GM23338 (cell line): ENCODE measurements at regions not wholly inside any gene's neighbourhood (a gene's known extent, or its start where the extent isn't known, plus 50 kb on each side); places are given as distances from the start of the nearest gene placed in this dataset.
A peak's percentile ranks its signal among the peaks of the same experiment; 100 is the strongest.

ENCODE experiments used
- ATAC-seq: fragments of 200-7000 bp; cut with Tn5 transposase; 3 replicates; pipeline ENCODE4 v1.9.1; 2020
- DNase-seq: peaks from one replicate; pipeline ENCODE4 v3.0.0-alpha.2; 2015; ENCODE audit warnings: low spot score
- H2AFZ ChIP-seq: fragments of 200-600 bp; sonication (generic); 2 replicates; pipeline ENCODE4 v1.8.0; 2016; ENCODE audit warnings: antibody characterized with exemption, mild to moderate bottlenecking, moderate library complexity
- H3F3A ChIP-seq: fragments of 200-600 bp; sonication (generic); replicated peaks from 2 replicates; pipeline ENCODE4 v1.8.0; 2017; ENCODE audit warnings: antibody characterized with exemption, mixed run types, low read depth
- H3K27ac ChIP-seq: fragments of 200-600 bp; sonication (generic); 2 replicates; pipeline ENCODE4 v1.6.1; 2016; ENCODE audit warnings: low read depth
- H3K27me3 ChIP-seq: fragments of 200-600 bp; sonication (generic); 2 replicates; pipeline ENCODE4 v1.8.0; 2016; ENCODE audit warnings: mild to moderate bottlenecking, mixed run types, moderate library complexity; ENCODE audit not compliant: insufficient read depth
- H3K36me3 ChIP-seq: fragments of 200-600 bp; sonication (generic); 2 replicates; pipeline ENCODE4 v1.8.0; 2016; ENCODE audit warnings: mild to moderate bottlenecking; ENCODE audit not compliant: insufficient read depth
- H3K4me1 ChIP-seq: fragments of 200-600 bp; sonication (generic); 2 replicates; pipeline ENCODE4 v1.8.0; 2016; ENCODE audit warnings: mild to moderate bottlenecking, moderate library complexity; ENCODE audit not compliant: insufficient read depth
- H3K4me2 ChIP-seq: fragments of 200-600 bp; sonication (generic); 2 replicates; pipeline ENCODE4 v1.7.1; 2017; ENCODE audit warnings: mixed run types
- H3K4me3 ChIP-seq: fragments of 200-600 bp; sonication (generic); 2 replicates; pipeline ENCODE4 v1.6.1; 2016; ENCODE audit warnings: mixed run types
- H3K79me2 ChIP-seq: fragments of 200-600 bp; sonication (generic); replicated peaks from 2 replicates; pipeline ENCODE4 v1.8.0; 2017; ENCODE audit warnings: mild to moderate bottlenecking; ENCODE audit not compliant: insufficient read depth
- H3K9me2 ChIP-seq: fragments of 200-600 bp; sonication (generic); 2 replicates; pipeline ENCODE4 v1.8.0; 2017; ENCODE audit not compliant: insufficient read depth
- H4K20me1 ChIP-seq: fragments of 200-600 bp; sonication (generic); replicated peaks from 2 replicates; pipeline ENCODE4 v1.8.0; 2017; ENCODE audit warnings: mild to moderate bottlenecking; ENCODE audit not compliant: insufficient read depth
- H3K27ac Mint-ChIP-seq: 2 replicates; pipeline ENCODE4 v1.8.0; 2020; ENCODE audit warnings: inconsistent platforms, mild to moderate bottlenecking, moderate library complexity, mixed read lengths
- H3K27me3 Mint-ChIP-seq: 3 replicates; pipeline ENCODE4 v1.8.0; 2022; ENCODE audit warnings: low read depth, mild to moderate bottlenecking, moderate library complexity, mixed read lengths, inconsistent platforms; ENCODE audit not compliant: insufficient read depth, poor library complexity
- H3K36me3 Mint-ChIP-seq: 3 replicates; pipeline ENCODE4 v1.8.0; 2021; ENCODE audit warnings: low read depth, mild to moderate bottlenecking, inconsistent platforms, moderate library complexity, mixed read lengths
- H3K4me1 Mint-ChIP-seq: 3 replicates; pipeline ENCODE4 v1.8.0; 2020; ENCODE audit warnings: mild to moderate bottlenecking, inconsistent platforms, mixed read lengths
- H3K4me3 Mint-ChIP-seq: 3 replicates; pipeline ENCODE4 v1.8.0; 2021; ENCODE audit warnings: moderate library complexity, mild to moderate bottlenecking, inconsistent platforms, mixed read lengths
- H3K9me3 Mint-ChIP-seq: 3 replicates; pipeline ENCODE4 v1.8.0; 2020; ENCODE audit warnings: moderate library complexity, mild to moderate bottlenecking, inconsistent platforms, mixed read lengths
- CREB1 ChIP-seq: fragments of 250-450 bp; sonication (Bioruptor Pico); IDR thresholded peaks from 2 replicates; pipeline ENCODE4 v1.5.0; 2020; ENCODE audit warnings: low read depth, mild to moderate bottlenecking, moderate library complexity
- EZH2phosphoT487 ChIP-seq: fragments of 200-600 bp; sonication (generic); IDR thresholded peaks from one replicate; pipeline ENCODE4 v1.8.1; 2018; ENCODE audit warnings: antibody characterized with exemption; ENCODE audit not compliant: unreplicated experiment
- NANOG ChIP-seq: IDR thresholded peaks from 2 replicates; pipeline ENCODE4 v1.6.1; 2016; ENCODE audit warnings: antibody characterized with exemption, borderline replicate concordance
- STAT1 ChIP-seq: IDR thresholded peaks from one replicate; pipeline ENCODE4 v1.6.1; 2016; ENCODE audit warnings: antibody characterized with exemption; ENCODE audit not compliant: unreplicated experiment
- ZNF114 ChIP-seq: fragments of 250-450 bp; sonication (Bioruptor Pico); IDR thresholded peaks from 2 replicates; pipeline ENCODE4 v1.5.0; 2020; ENCODE audit warnings: mild to moderate bottlenecking, moderate library complexity
- ZNF331 ChIP-seq: fragments of 250-450 bp; sonication (Bioruptor Pico); IDR thresholded peaks from 2 replicates; pipeline ENCODE4 v1.5.0; 2020; ENCODE audit warnings: low read depth, mild to moderate bottlenecking, moderate library complexity

GRCh38 chr10:112899391-112900065 lies 50.5 kb upstream of the TCF7L2 start:
- Histone ChIP-seq H3K4me3 (peak overlapping the region; percentile 49), H2AFZ (no peak overlapping the region)

More at GRCh38 chr10:112899391-112900065, 50.5 kb upstream of the TCF7L2 start:
- peaks cover 17% of the 10 kb centered on the region for H3K4me1 Mint-ChIP-seq
- peak overlapping the region; percentile 93 for H3K27ac Mint-ChIP-seq
- H3K27me3 Mint-ChIP-seq: peaks cover 8% of the 10 kb centered on the region
- H3K27ac ChIP-seq: peak overlapping the region; percentile 87; the same call in 1 of the 2 replicates
- DNase-seq: no peak
- H3K9me3 Mint-ChIP-seq: no peaks in the 10 kb centered on the region; the same call in 2 of the 3 replicates
- peaks cover 19% of the 10 kb centered on the region for H3K4me1 ChIP-seq
- no peaks in the 10 kb centered on the region for H3K79me2 ChIP-seq
- H3K36me3 ChIP-seq: no peaks in the 10 kb centered on the region
- peak overlapping the region; percentile 70 for H3K4me2 ChIP-seq
- 0 out of 2 replicates have a peak, but pooled peaks cover 3% of the 10 kb centered on the region for H3K27me3 ChIP-seq
- peak; percentile 10; the same call in 2 of the 3 replicates for ATAC-seq
- no peaks in the 10 kb centered on the region for H3K36me3 Mint-ChIP-seq
- no peaks in the 10 kb centered on the region for H3K9me2 ChIP-seq
- H4K20me1 ChIP-seq: no peaks in the 10 kb centered on the region
- no peak for TF ChIP-seq STAT1
- no peak for TF ChIP-seq CREB1 (CRISPR knock-in tag)
- TF ChIP-seq ZNF114 (CRISPR knock-in tag): no peak
- TF ChIP-seq EZH2phosphoT487: no peak
- TF ChIP-seq ZNF331: no peak
- no peak for TF ChIP-seq NANOG
- peak overlapping the region; percentile 69; the same call in 2 of the 3 replicates for H3K4me3 Mint-ChIP-seq
- peaks cover 3% of the 10 kb centered on the region; the same call in 1 of the 2 replicates for H3F3A ChIP-seq
